NCI-H526 (cell line): ENCODE measurements at regions not wholly inside any gene's neighbourhood (a gene's known extent, or its start where the extent isn't known, plus 50 kb on each side); places are given as distances from the start of the nearest gene placed in this dataset.
"Not testable (repeated sequence)": the region's sequence is repeated elsewhere in the genome, so short reads cannot be mapped to it uniquely, and the experiment has no call there.

Experiments
- DNase-seq, 2 experiments: peaks; one replicate each; lab custom pipeline; 2025; lab: John Stamatoyannopoulos, UW

- no peak for DNase-seq
These were observed 108.6 kb downstream of the ZMAT1 start for GRCh38 chrX:101823236-101823635.

GRCh38 chrX:101817739-101818138 is 114.1 kb downstream of the ZMAT1 start:
- DNase-seq: not testable (repeated sequence)

- DNase-seq: no peak
These were observed 118.6 kb downstream of the ZMAT1 start for GRCh38 chrX:101813200-101813599.

GRCh38 chrX:101803451-101803850 is 128.4 kb downstream of the ZMAT1 start:
- peak in 1 of 2 experiments; percentile 15 for DNase-seq

GRCh38 chrX:101799387-101799786 is 132.4 kb downstream of the ZMAT1 start:
- peak; percentile 88 to 94 for DNase-seq

GRCh38 chrX:101787934-101788333 is 128.3 kb upstream of the ARMCX2 start:
- DNase-seq: peak in 1 of 2 experiments; percentile 0

- no peak for DNase-seq
These were observed 125.5 kb upstream of the ARMCX2 start for GRCh38 chrX:101785142-101785541.

- not testable (repeated sequence) for DNase-seq
These were observed 120.8 kb upstream of the ARMCX2 start for GRCh38 chrX:101780421-101780820.

GRCh38 chrX:101774340-101774739 is 114.7 kb upstream of the ARMCX2 start:
- no peak for DNase-seq

GRCh38 chrX:101764538-101764937 is 104.9 kb upstream of the ARMCX2 start:
- DNase-seq: no peak

GRCh38 chrX:101759000-101759399 is 99.3 kb upstream of the ARMCX2 start:
- DNase-seq: peak; percentile 10 to 44

GRCh38 chrX:101750744-101751143 is 91.1 kb upstream of the ARMCX2 start:
- no peak for DNase-seq

- DNase-seq: no peak
These were observed 89.8 kb upstream of the ARMCX2 start for GRCh38 chrX:101749436-101749835.

- DNase-seq: no peak
These were observed 85.4 kb upstream of the ARMCX2 start for GRCh38 chrX:101745046-101745445.

- DNase-seq: no peak
These were observed 84.4 kb upstream of the ARMCX2 start for GRCh38 chrX:101744085-101744484.

- no peak for DNase-seq
These were observed 81.0 kb upstream of the ARMCX2 start for GRCh38 chrX:101740642-101741041.

GRCh38 chrX:101738867-101739266 is 79.2 kb upstream of the ARMCX2 start:
- not testable (repeated sequence) for DNase-seq

- not testable (repeated sequence) for DNase-seq
These were observed 78.8 kb upstream of the ARMCX2 start for GRCh38 chrX:101738411-101738810.

- no peak for DNase-seq
These were observed 77.0 kb upstream of the ARMCX2 start for GRCh38 chrX:101736651-101737050.

- no peak for DNase-seq
These were observed 73.2 kb upstream of the ARMCX2 start for GRCh38 chrX:101732870-101733269.

GRCh38 chrX:101729986-101730385 is 70.3 kb upstream of the ARMCX2 start:
- no peak for DNase-seq
